SK-N-MC (cell line): ENCODE measurements at regions not wholly inside any gene's neighbourhood (a gene's known extent, or its start where the extent isn't known, plus 50 kb on each side); places are given as distances from the start of the nearest gene placed in this dataset.

Source experiments
- EZH2 ChIP-seq: fragments of 200-600 bp; sonication (generic); IDR thresholded peaks from one replicate; pipeline ENCODE4 v1.6.1; 2017; ENCODE audit warnings: antibody characterized with exemption
- POLR2AphosphoS5 ChIP-seq: IDR thresholded peaks from 2 replicates; pipeline ENCODE4 v1.6.1; 2012; ENCODE audit warnings: mild to moderate bottlenecking, low read depth, low read length, borderline replicate concordance

DNA sequence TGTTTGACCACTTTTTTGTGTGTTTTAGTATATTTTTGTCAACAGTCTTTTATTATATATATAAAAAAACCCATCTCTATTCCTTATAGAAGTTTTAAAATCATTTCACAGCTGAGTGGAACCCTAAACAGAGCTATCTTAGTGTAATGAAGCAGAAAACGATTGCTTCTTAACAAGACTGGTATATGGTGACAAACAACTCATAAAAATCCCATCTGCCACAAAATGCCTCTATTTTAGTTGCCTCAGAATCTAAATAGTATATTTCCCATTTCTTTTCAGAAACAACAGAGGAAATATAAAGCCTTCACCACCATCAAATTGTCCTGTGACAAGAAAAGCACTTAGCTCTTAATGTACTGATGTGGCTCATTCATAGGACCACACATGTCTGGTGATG is 322.4 kb downstream of the ATP23 start:
- TF ChIP-seq EZH2 (no peak), POLR2AphosphoS5 (no peak)
